C4-2B (cell line): ENCODE measurements at regions not wholly inside any gene's neighbourhood (a gene's known extent, or its start where the extent isn't known, plus 50 kb on each side); places are given as distances from the start of the nearest gene placed in this dataset.

ENCODE experiments used
- ZFX ChIP-seq: fragments of 450-650 bp; IDR thresholded peaks from 2 replicates; pipeline ENCODE4 v1.6.1; 2017
- TF ChIP-seq, protein P1 (sequence below): fragments of 450-650 bp; conservative IDR thresholded peaks from 2 replicates; pipeline ENCODE4 v1.5.1; 2017; ENCODE audit warnings: mild to moderate bottlenecking

DNA sequence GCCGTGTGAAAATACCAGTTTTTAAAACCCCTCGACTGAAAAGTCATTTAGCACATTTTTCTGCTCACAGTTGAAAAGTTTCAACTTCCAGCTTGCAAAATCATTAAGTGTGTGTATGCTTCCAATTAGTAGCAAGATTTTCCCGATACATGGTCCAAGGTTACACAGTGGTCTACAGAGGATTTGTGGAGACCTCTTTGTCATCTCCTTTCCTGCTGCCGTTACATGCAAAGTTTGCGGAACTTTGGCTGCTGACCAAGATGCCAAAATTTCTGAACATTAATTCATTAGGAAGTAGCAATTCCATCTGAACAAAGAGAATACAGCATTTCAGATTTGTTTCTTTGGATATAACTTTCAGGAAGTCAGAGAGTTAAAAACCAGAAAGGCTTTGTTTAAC lies 474.6 kb downstream of the PLCL1 start:
- TF ChIP-seq, protein P1, sequence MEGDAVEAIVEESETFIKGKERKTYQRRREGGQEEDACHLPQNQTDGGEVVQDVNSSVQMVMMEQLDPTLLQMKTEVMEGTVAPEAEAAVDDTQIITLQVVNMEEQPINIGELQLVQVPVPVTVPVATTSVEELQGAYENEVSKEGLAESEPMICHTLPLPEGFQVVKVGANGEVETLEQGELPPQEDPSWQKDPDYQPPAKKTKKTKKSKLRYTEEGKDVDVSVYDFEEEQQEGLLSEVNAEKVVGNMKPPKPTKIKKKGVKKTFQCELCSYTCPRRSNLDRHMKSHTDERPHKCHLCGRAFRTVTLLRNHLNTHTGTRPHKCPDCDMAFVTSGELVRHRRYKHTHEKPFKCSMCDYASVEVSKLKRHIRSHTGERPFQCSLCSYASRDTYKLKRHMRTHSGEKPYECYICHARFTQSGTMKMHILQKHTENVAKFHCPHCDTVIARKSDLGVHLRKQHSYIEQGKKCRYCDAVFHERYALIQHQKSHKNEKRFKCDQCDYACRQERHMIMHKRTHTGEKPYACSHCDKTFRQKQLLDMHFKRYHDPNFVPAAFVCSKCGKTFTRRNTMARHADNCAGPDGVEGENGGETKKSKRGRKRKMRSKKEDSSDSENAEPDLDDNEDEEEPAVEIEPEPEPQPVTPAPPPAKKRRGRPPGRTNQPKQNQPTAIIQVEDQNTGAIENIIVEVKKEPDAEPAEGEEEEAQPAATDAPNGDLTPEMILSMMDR, result no peak
- no peak for TF ChIP-seq ZFX
